A673 (cell line): ENCODE measurements at regions not wholly inside any gene's neighbourhood (a gene's known extent, or its start where the extent isn't known, plus 50 kb on each side); places are given as distances from the start of the nearest gene placed in this dataset.

Experiments
- CTCF ChIP-seq: fragments of 300-800, 200-600 bp; sonication (generic); conservative IDR thresholded peaks from 2 replicates; pipeline ENCODE4 v1.5.1; 2017; ENCODE audit warnings: low read depth, mild to moderate bottlenecking, antibody characterized with exemption, low read length, moderate library complexity, mixed read lengths
- EZH2 ChIP-seq: fragments of 200-600 bp; sonication (generic); IDR thresholded peaks from 2 replicates; pipeline ENCODE4 v1.6.1; 2017; ENCODE audit warnings: borderline replicate concordance, low read depth, mild to moderate bottlenecking, mixed read lengths, antibody characterized with exemption, low read length; ENCODE audit not compliant: poor library complexity, severe bottlenecking

GRCh38 chr12:84290168-84290567 lies 622.4 kb downstream of the SLC6A15 start:
- TF ChIP-seq CTCF: no peak
- no peak for TF ChIP-seq EZH2
